Fibroblast of lung (primary cell): ENCODE measurements at regions not wholly inside any gene's neighbourhood (a gene's known extent, or its start where the extent isn't known, plus 50 kb on each side); places are given as distances from the start of the nearest gene placed in this dataset.

Source experiments
- EZH2 ChIP-seq: IDR thresholded peaks from 2 replicates; pipeline ENCODE4 v1.5.1; 2012; ENCODE audit warnings: low read length, control low read depth, mild to moderate bottlenecking; ENCODE audit errors: missing control alignments
- TF ChIP-seq, protein P1 (sequence below), 2 donors: IDR thresholded peaks in 1 of 2; conservative IDR thresholded peaks in 1 of 2; 1 replicate in 1 of 2; 2 replicates in 1 of 2; pipeline ENCODE4 v1.5.1; 2011 to 2012; ENCODE audit warnings: low read length in 2 of 2, control low read depth in 1 of 2, inconsistent platforms in 1 of 2, low read depth in 1 of 2, mild to moderate bottlenecking in 1 of 2

GRCh38 chr18:9008200-9008708 lies 94.2 kb upstream of the NDUFV2 start:
- TF ChIP-seq, protein P1, sequence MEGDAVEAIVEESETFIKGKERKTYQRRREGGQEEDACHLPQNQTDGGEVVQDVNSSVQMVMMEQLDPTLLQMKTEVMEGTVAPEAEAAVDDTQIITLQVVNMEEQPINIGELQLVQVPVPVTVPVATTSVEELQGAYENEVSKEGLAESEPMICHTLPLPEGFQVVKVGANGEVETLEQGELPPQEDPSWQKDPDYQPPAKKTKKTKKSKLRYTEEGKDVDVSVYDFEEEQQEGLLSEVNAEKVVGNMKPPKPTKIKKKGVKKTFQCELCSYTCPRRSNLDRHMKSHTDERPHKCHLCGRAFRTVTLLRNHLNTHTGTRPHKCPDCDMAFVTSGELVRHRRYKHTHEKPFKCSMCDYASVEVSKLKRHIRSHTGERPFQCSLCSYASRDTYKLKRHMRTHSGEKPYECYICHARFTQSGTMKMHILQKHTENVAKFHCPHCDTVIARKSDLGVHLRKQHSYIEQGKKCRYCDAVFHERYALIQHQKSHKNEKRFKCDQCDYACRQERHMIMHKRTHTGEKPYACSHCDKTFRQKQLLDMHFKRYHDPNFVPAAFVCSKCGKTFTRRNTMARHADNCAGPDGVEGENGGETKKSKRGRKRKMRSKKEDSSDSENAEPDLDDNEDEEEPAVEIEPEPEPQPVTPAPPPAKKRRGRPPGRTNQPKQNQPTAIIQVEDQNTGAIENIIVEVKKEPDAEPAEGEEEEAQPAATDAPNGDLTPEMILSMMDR (conservative IDR thresholded peaks at IDR 0.05 in 1 of 2, IDR thresholded peaks at IDR 0.05 in 1 of 2; ENCODE audit: low read depth in 1 of 2, low read length in 2 of 2), result no peak
- TF ChIP-seq EZH2, result no peak
